Left ventricle myocardium inferior (tissue), 1 donor: ENCODE measurements at regions not wholly inside any gene's neighbourhood (a gene's known extent, or its start where the extent isn't known, plus 50 kb on each side); places are given as distances from the start of the nearest gene placed in this dataset.

Experiments
- DNase-seq: peaks from one replicate; pipeline ENCODE4 v3.0.0-alpha.2; 2020
- H3K27ac ChIP-seq: fragments of 200-600 bp; replicated peaks from 2 replicates; pipeline ENCODE4 v1.8.0; 2021
- H3K27me3 ChIP-seq: fragments of 200-600 bp; 2 replicates; pipeline ENCODE4 v1.8.0; 2021; ENCODE audit warnings: low read depth
- H3K36me3 ChIP-seq: fragments of 200-600 bp; 2 replicates; pipeline ENCODE4 v1.8.0; 2021
- H3K4me1 ChIP-seq: fragments of 200-600 bp; 2 replicates; pipeline ENCODE4 v1.8.0; 2021
- H3K4me3 ChIP-seq: fragments of 200-600 bp; 2 replicates; pipeline ENCODE4 v1.8.0; 2021; ENCODE audit warnings: mild to moderate bottlenecking, moderate library complexity
- H3K9me3 ChIP-seq: fragments of 200-600 bp; replicated peaks from 2 replicates; pipeline ENCODE4 v1.8.0; 2021
- intact Hi-C: fragments of 100-400 bp; cut with micrococcal nuclease; formaldehyde crosslinking; loops from one replicate; pipeline ENCODE4 v1.11.0; 2022
- TF ChIP-seq, protein P1 (sequence below): fragments of 200-600 bp; IDR thresholded peaks from 2 replicates; pipeline ENCODE4 v1.8.0; 2021; ENCODE audit warnings: antibody characterized with exemption, mild to moderate bottlenecking, borderline replicate concordance
- donor health status: DM: no; HTN: yes; CAD: no; lungs with severe emphysema.

- intact Hi-C loops: no loop called here
- Histone ChIP-seq H3K4me1 (no peaks in the 10 kb centered on the region), H3K36me3 (no peaks in the 10 kb centered on the region), H3K9me3 (peaks cover 41% of the 10 kb centered on the region), H3K27me3 (no peaks in the 10 kb centered on the region), H3K4me3 (no peak overlapping the region), H3K27ac (no peak overlapping the region)
- no peak for DNase-seq
- TF ChIP-seq, protein P1, sequence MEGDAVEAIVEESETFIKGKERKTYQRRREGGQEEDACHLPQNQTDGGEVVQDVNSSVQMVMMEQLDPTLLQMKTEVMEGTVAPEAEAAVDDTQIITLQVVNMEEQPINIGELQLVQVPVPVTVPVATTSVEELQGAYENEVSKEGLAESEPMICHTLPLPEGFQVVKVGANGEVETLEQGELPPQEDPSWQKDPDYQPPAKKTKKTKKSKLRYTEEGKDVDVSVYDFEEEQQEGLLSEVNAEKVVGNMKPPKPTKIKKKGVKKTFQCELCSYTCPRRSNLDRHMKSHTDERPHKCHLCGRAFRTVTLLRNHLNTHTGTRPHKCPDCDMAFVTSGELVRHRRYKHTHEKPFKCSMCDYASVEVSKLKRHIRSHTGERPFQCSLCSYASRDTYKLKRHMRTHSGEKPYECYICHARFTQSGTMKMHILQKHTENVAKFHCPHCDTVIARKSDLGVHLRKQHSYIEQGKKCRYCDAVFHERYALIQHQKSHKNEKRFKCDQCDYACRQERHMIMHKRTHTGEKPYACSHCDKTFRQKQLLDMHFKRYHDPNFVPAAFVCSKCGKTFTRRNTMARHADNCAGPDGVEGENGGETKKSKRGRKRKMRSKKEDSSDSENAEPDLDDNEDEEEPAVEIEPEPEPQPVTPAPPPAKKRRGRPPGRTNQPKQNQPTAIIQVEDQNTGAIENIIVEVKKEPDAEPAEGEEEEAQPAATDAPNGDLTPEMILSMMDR: no peak
Observed at GRCh38 chr7:42812779-42813178, 99.1 kb downstream of the C7orf25 start.

DNA sequence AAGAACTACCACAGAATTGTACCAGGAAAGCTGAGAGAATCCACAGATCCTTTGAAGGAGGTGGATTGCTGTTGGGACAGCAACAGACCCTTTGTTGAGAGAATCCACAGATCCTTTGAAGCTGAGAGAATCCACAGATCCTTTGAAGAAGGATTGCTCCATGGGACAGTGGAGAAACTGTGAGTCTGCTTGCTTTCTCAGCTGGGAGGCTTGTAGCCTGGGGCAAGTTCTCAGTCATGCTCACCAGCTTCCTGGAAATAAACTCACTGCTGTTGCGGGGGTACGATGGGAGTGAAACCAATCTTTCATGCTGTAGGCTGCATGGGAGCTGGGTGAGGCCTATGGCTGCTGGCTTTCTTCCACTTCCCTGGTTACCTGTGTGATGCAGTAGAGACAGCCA is 106.3 kb downstream of the C7orf25 start:
- intact Hi-C loops: no loop called here
- Histone ChIP-seq H3K27ac (no peak overlapping the region), H3K4me3 (no peak overlapping the region), H3K27me3 (no peaks in the 10 kb centered on the region), H3K4me1 (no peaks in the 10 kb centered on the region), H3K9me3 (peaks cover 63% of the 10 kb centered on the region), H3K36me3 (no peaks in the 10 kb centered on the region)
- TF ChIP-seq, protein P1: no peak
- no peak for DNase-seq

DNA sequence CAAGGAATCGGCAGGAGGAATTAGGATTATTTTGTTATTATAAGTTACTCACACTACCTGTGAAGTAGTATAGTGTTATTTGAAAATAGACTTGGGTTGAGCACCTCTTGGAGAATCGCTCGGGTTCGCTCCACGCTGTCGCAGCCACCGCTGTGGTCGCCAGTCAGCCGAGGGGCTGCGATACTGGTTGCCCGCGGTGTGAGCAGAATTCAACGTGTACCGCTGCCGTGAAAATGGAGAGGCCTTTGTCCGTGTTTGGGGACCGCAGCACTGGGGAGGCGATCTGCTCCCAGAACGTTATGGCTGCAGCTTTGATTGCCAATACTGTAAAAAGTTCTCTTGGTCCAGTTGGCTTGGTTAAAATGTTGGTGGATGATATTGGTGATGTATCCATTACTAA is 117.2 kb downstream of the C7orf25 start:
- Histone ChIP-seq H3K4me3 (no peak overlapping the region), H3K36me3 (no peaks in the 10 kb centered on the region), H3K9me3 (peaks cover 16% of the 10 kb centered on the region), H3K4me1 (no peaks in the 10 kb centered on the region), H3K27ac (no peak overlapping the region), H3K27me3 (no peaks in the 10 kb centered on the region)
- TF ChIP-seq, protein P1: no peak
- intact Hi-C loops: no loop called here
- no peak for DNase-seq

GRCh38 chr7:42792841-42793240 is 119.0 kb downstream of the C7orf25 start:
- no peak for DNase-seq
- Histone ChIP-seq H3K27ac (no peak overlapping the region), H3K4me1 (no peaks in the 10 kb centered on the region), H3K4me3 (no peak overlapping the region), H3K36me3 (no peaks in the 10 kb centered on the region), H3K9me3 (peaks cover 13% of the 10 kb centered on the region), H3K27me3 (no peaks in the 10 kb centered on the region)
- intact Hi-C loops: no loop called here
- TF ChIP-seq, protein P1: no peak

- no peaks in the 10 kb centered on the region for H3K27me3 ChIP-seq
- intact Hi-C loops: no loop called here
Observed at GRCh38 chr7:42790196-42790595, 121.7 kb downstream of the C7orf25 start.

More at GRCh38 chr7:42790196-42790595, 121.7 kb downstream of the C7orf25 start:
- Histone ChIP-seq H3K9me3 (peaks cover 13% of the 10 kb centered on the region), H3K36me3 (no peaks in the 10 kb centered on the region), H3K4me3 (no peak overlapping the region), H3K27ac (no peak overlapping the region), H3K4me1 (no peaks in the 10 kb centered on the region)
- TF ChIP-seq, protein P1: no peak
- DNase-seq: no peak
